Neural cell (in vitro differentiated cells): ENCODE measurements at regions not wholly inside any gene's neighbourhood (a gene's known extent, or its start where the extent isn't known, plus 50 kb on each side); places are given as distances from the start of the nearest gene placed in this dataset.

Experiments
- CTCF ChIP-seq: fragments of 450-650 bp; IDR thresholded peaks from 2 replicates; pipeline ENCODE4 v1.5.1; 2014; ENCODE audit warnings: antibody characterized with exemption, mild to moderate bottlenecking, moderate library complexity; ENCODE audit not compliant: poor library complexity, severe bottlenecking
- EP300 ChIP-seq: fragments of 450-650 bp; conservative IDR thresholded peaks from 2 replicates; pipeline ENCODE4 v1.6.1; 2014; ENCODE audit warnings: antibody characterized with exemption, mild to moderate bottlenecking, moderate library complexity; ENCODE audit not compliant: poor library complexity, severe bottlenecking
- EZH2 ChIP-seq: fragments of 200-600, 300-800 bp; shearing (Covaris generic), sonication (generic); IDR thresholded peaks from 2 replicates; pipeline ENCODE4 v1.6.1; 2014; ENCODE audit warnings: antibody characterized with exemption, low read length, borderline replicate concordance, mild to moderate bottlenecking; ENCODE audit not compliant: insufficient read depth, poor library complexity, severe bottlenecking
- MXI1 ChIP-seq: fragments of 450-650 bp; conservative IDR thresholded peaks from 2 replicates; pipeline ENCODE4 v1.6.1; 2014; ENCODE audit warnings: antibody characterized with exemption, mild to moderate bottlenecking; ENCODE audit not compliant: poor library complexity, severe bottlenecking
- POLR2AphosphoS5 ChIP-seq: IDR thresholded peaks from 2 replicates; pipeline ENCODE4 v1.6.1; 2012
- RAD21 ChIP-seq: fragments of 450-650 bp; conservative IDR thresholded peaks from 2 replicates; pipeline ENCODE4 v1.6.1; 2014; ENCODE audit warnings: antibody characterized with exemption, mild to moderate bottlenecking, moderate library complexity
- REST ChIP-seq: IDR thresholded peaks from 2 replicates; pipeline ENCODE4 v1.6.1; 2012; ENCODE audit warnings: borderline replicate concordance
- SMC3 ChIP-seq: fragments of 450-650 bp; conservative IDR thresholded peaks from 2 replicates; pipeline ENCODE4 v1.6.1; 2014; ENCODE audit warnings: antibody characterized with exemption, mild to moderate bottlenecking, moderate library complexity; ENCODE audit not compliant: poor library complexity
- TAF1 ChIP-seq: IDR thresholded peaks from 2 replicates; pipeline ENCODE4 v1.6.1; 2012; ENCODE audit warnings: low read depth

GRCh38 chr2:217736776-217737550 lies 265.8 kb downstream of the TNS1 start:
- no peak for TF ChIP-seq POLR2AphosphoS5
- no peak for TF ChIP-seq REST
- no peak for TF ChIP-seq CTCF
- no peak for TF ChIP-seq EZH2
- TF ChIP-seq EP300: no peak
- no peak for TF ChIP-seq MXI1
- no peak for TF ChIP-seq TAF1
- TF ChIP-seq RAD21: no peak
- TF ChIP-seq SMC3: no peak
